ENCODE measurements at regions not wholly inside any gene's neighbourhood (a gene's known extent, or its start where the extent isn't known, plus 50 kb on each side); places are given as distances from the start of the nearest gene placed in this dataset.

DNA sequence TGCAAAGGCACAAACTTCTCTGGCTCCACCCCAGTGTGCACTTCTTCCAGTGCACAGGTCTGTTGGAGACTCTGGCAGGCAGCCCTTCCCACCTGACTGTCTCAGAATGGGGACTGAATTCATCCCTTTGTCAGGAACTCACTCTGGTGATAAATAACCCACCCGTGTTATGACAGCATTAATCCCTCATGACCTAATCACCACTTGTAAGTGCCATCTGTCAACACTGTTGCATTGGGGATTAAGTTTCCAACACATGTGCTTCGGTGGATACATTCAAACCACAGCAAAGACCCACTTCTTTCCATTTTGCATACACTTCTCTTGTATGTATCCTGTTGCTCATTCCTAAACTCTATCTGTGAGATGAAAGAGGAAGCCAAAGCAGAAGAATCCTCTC lies 1002.9 kb upstream of the IGFBP7 start:
- in situ Hi-C loops (cut with HindIII; ENCODE audit: low sequenced_read_pairs), result no loop called here
- no peak overlapping the region for H3K4me3 ChIP-seq (ENCODE audit: low read depth, low read length)
- no peak for DNase-seq (ENCODE audit: low read depth, low spot score)
- TF ChIP-seq, protein P1, sequence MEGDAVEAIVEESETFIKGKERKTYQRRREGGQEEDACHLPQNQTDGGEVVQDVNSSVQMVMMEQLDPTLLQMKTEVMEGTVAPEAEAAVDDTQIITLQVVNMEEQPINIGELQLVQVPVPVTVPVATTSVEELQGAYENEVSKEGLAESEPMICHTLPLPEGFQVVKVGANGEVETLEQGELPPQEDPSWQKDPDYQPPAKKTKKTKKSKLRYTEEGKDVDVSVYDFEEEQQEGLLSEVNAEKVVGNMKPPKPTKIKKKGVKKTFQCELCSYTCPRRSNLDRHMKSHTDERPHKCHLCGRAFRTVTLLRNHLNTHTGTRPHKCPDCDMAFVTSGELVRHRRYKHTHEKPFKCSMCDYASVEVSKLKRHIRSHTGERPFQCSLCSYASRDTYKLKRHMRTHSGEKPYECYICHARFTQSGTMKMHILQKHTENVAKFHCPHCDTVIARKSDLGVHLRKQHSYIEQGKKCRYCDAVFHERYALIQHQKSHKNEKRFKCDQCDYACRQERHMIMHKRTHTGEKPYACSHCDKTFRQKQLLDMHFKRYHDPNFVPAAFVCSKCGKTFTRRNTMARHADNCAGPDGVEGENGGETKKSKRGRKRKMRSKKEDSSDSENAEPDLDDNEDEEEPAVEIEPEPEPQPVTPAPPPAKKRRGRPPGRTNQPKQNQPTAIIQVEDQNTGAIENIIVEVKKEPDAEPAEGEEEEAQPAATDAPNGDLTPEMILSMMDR (IDR thresholded peaks at IDR 0.05; ENCODE audit: low read depth, low read length), result no peak

DNA sequence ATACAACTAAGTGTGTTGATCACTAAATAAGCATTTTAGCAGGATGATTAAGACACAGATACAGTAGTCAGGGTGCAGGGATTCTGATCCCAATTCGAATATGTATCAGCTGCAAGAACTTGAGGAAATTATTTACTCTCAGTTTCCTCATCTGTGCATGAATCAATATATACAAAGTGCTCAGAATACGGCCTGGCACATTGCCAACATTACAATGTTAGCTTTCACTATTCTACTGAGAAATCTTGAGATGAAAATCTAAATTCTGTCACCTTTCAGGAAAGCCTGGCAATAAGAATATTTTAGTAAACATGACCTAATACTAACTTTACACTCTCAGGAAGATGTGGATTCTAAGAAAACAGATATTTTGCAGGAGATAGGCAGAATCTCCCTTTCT lies 1001.6 kb upstream of the IGFBP7 start:
- DNase-seq (ENCODE audit: low read depth, low spot score), result no peak
- no peak overlapping the region for H3K4me3 ChIP-seq (ENCODE audit: low read depth, low read length)
- in situ Hi-C loops (cut with HindIII; ENCODE audit: low sequenced_read_pairs), result no loop called here
- TF ChIP-seq, protein P1 (IDR thresholded peaks at IDR 0.05; ENCODE audit: low read depth, low read length), result no peak

DNA sequence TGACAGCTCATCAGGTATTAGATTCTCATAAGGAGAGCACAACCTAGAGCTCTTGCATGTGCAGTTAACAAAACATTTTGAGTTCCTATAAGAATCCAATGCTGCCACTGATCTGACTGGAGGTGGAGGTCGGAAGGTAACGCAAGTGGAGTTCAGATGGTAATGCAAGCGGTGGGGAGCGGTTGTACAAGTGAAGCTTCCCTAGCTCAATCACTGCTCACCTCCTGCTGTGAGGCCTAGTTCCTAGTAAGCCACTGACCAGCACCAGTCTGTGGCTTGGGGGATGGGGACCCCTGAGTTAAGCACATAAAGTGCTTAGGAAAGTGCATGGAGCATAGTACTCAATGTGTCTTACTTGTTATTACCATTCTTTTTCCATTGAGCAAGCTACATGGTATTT lies 983.2 kb upstream of the IGFBP7 start:
- DNase-seq (ENCODE audit: low read depth, low spot score), result no peak
- H3K4me3 ChIP-seq (ENCODE audit: low read depth, low read length), result no peak overlapping the region
- TF ChIP-seq, protein P1 (IDR thresholded peaks at IDR 0.05; ENCODE audit: low read depth, low read length), result no peak
- in situ Hi-C loops (cut with HindIII; ENCODE audit: low sequenced_read_pairs), result no loop called here

DNA sequence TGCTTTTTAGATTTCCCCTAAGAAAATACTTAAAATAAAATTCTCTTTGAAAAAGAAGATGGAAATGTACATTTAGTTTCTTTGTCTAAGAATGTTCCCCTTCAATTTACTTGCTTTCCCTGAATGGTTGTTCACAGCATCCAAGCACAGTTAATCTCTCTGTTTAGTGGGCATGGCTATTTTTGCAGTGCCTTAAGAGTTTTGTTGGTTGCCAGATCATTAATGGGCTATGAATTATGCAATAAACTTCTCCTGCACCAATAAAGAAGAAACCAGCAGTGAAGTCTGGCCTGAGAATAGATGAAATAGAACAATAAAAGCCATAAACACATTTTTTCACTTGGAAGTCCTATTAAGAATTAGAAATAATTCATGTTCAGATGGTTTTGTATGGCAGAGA lies 980.4 kb upstream of the IGFBP7 start:
- TF ChIP-seq, protein P1 (IDR thresholded peaks at IDR 0.05; ENCODE audit: low read depth, low read length), result no peak
- DNase-seq (ENCODE audit: low read depth, low spot score), result no peak
- in situ Hi-C loops (cut with HindIII; ENCODE audit: low sequenced_read_pairs), result no loop called here
- H3K4me3 ChIP-seq (ENCODE audit: low read depth, low read length), result no peak overlapping the region

DNA sequence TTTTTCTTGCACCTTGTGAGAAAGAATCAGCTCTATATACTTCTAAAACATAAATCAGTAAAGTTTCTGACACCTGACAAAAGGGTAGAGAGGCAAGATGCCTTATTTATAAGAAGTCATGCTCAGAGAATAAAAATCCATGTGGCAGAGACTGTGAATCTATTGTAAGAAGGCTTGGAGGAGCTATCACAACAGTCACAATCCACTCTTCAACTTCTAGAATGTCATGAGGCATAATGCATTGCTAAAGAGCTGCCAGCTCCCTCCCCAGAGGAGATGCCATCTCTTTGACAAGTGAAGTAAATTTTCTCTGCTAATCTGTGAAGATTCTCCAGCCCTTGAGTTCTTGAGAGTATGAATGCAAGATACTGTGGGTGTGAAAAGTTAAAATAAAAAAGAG lies 971.2 kb upstream of the IGFBP7 start:
- in situ Hi-C loops (cut with HindIII; ENCODE audit: low sequenced_read_pairs), result no loop called here
- H3K4me3 ChIP-seq (ENCODE audit: low read depth, low read length), result no peak overlapping the region
- TF ChIP-seq, protein P1 (IDR thresholded peaks at IDR 0.05; ENCODE audit: low read depth, low read length), result no peak
- no peak for DNase-seq (ENCODE audit: low read depth, low spot score)

DNA sequence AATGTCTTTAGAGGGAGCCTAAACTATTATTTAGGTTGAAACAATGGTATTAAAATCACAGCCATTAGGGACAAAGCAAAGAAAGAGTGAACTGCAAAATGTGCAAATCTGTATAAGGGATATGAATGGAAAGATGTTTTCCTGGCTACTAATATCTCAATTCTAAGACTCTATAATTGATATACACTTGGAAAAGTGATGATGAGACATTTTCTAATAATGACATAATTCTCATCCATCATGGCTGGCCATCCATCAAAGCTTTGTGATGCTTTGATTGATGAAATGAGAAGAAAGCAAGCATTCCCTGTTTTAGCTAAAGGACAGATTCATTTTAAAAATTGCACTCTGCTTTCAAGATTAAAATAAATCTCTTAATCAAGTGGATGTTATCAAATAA lies 965.5 kb upstream of the IGFBP7 start:
- DNase-seq (ENCODE audit: low read depth, low spot score), result no peak
- TF ChIP-seq, protein P1 (IDR thresholded peaks at IDR 0.05; ENCODE audit: low read depth, low read length), result no peak
- in situ Hi-C loops (cut with HindIII; ENCODE audit: low sequenced_read_pairs), result no loop called here
- no peak overlapping the region for H3K4me3 ChIP-seq (ENCODE audit: low read depth, low read length)

DNA sequence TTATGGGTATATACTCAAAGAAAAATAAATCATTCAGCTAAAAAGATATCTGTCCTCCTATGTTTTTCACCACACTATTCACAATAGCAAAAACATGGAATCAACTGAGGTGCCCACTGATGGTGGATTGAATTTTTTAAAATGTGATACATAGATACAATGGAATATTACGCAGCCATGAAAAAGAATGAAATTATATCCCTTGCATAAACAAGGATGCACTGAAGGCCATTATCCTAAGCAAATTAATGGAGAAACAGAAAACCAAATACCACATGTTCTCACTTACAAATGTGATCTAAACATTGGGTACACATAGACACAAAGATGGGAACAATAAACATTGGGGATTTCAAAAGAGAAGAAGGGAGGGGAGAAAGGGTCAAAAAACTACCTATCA lies 964.2 kb upstream of the IGFBP7 start:
- TF ChIP-seq, protein P1 (IDR thresholded peaks at IDR 0.05; ENCODE audit: low read depth, low read length), result no peak
- no peak for DNase-seq (ENCODE audit: low read depth, low spot score)
- in situ Hi-C loops (cut with HindIII; ENCODE audit: low sequenced_read_pairs), result no loop called here
- H3K4me3 ChIP-seq (ENCODE audit: low read depth, low read length), result no peak overlapping the region
